Renal cortical epithelial cell (primary cell): ENCODE measurements at regions not wholly inside any gene's neighbourhood (a gene's known extent, or its start where the extent isn't known, plus 50 kb on each side); places are given as distances from the start of the nearest gene placed in this dataset.

Experiments used
- DNase-seq: peaks from one replicate; pipeline ENCODE4 v3.0.0-alpha.2; 2011; ENCODE audit warnings: low read depth

DNA sequence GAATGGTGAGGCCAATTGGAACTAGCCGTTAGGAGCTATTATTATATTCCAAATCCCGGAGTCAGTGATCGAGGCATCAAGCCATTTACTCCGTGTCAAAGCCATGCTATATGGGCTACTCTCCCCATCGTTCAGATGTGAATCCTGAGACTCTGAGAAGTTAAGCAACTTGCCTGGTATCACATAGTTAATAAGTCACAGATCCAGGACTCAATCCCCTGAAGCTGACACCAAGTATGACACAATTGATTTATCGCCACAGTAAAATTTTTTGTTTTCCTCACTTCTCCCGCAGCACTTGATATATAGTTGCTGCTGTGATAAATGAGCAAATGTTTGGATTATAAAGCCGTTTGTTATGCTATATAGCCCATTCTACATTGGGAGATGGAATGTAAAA, 50.8 kb upstream of the TSHZ2 start:
- DNase-seq: peak; percentile 40

DNA sequence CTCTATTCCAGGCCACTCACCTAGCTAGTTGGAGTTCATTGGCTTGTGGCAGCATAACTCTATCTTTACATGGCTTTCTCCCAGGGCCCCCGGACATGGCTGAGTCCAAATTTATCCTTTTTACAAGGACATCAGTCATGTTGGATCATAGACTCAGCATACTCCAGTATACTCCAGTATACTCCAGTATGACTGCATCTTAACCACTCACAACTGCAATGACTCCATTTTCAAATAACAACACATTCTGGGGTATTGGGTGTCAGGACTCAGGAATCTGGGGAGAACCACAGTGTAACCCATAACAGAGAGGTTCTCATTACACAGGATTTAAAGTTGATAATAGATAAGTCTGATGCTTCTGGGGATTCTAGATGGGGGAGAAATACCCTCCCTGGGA, 53.8 kb upstream of the TSHZ2 start:
- DNase-seq: no peak

DNA sequence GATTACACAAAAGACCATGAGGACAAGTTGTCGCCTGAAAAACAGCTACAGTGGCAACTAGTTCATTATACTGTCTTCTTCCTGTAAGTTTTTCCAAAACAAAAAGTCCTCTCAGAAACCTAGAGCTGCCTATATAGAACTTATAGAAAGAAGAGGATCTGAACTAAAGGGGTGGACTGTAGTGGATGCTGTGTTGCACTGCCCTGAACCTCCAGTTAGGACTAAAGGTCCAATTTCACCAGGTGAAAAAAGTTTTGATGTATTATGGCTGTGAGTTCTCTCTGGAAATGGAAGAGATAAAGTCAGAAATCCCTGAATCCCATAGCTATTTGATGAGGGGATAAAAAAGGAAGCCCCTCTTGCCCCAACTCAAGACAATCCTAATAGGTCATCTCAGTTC, 56.6 kb upstream of the TSHZ2 start:
- DNase-seq: no peak

DNA sequence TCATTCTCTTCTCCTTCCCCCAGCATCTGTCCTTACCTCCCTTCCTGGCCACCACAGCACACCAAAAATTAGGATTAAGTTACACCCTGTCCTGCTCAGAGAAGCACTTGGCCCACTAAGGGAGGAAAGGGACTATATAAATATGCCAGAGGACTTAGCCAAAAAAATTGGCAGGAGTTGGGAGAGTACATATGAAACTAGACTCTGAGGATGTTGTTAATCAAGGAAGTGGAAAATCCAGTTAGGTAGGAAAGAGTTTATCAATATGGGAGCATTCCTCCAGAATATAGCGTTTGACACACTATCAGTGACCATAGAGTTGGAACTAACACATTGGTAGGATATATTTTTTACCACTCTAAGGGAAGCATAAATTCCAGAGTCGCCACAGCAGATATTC, 57.3 kb upstream of the TSHZ2 start:
- DNase-seq: no peak

DNA sequence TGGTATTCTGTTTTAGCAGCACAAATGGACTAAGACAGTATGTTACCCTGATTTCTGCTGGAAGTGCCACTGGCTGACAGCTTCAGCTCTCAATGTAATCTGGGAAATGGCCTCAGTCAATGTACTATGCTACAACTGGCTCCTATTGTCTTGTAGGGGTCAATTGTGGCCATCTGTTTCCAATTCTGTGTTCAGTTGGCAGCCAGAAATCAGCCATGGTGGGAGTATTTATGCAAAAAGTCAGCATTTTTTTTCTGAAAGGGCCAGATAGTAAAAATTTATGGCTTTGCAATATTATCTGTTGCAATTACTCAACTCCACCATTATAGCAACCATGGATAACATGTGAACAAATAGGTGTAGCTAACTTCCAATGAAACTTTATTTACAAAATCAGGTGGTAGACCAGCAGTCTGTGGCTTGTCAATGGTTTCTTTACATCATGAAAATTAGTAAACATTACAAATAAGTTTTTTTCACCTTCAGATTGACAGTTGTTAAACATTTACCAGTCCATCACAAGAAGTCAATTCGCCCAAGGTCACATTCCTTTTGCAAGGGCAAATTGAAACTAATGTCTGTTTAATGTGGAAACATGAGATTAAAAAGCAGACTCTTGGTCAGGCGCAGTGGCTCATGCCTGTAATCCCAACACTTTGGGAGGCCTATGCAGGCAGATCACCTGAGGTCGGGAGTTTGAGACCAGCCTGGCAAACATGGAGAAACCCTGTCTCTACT, 58.3 kb upstream of the TSHZ2 start:
- DNase-seq: no peak

DNA sequence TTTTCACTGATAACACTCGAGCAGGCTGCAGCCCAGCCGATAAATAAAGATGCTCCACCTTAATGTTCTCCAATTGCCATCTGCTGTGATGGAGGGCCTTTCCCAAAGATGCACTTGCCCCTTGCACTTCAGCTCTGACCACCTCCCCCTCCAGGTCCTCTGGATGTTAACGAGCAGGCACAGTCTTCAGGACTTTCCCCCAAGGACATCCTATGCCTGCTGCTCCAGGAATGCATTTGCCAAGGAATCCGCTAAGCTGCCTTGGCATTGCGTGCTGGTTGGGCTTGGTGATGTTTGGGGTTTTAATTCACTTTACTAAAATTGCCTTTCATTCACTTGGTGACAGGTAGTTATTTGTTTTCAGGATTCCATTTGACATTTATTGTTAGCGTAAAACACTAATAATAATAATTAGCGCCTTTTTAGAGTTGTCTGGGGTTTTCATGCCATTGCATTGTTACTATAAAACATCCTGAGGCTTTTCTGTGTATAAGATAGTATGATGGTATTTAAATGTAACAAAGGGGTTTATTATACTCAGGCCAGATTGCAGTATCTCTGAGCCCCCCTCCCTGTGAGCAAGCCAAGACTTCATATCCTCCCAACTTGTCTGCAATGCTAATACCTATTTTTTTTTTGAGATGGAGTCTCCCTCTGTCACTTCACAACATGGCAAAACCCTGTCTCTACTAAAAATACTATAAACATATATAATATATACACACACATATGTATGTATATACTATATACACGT, 66.7 kb upstream of the TSHZ2 start:
- DNase-seq: no peak

DNA sequence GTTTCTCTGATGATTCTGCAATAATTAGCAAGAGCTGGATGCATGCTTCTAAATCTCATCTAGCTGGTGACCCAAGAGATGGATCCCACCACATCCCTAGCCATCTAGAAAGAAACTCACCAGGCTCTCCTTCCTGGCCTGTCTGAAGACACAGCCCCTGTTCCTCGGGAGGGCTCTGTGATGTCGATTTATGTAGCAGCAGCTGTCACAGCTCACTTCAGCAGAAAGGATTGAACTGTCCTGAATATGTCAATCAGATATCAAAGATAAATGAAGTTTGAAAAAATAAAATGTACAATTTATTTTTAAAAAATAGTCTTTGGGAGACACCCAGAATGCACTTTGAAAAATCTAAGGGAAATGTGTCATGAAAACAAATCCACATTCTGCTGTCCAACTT, 67.3 kb upstream of the TSHZ2 start:
- DNase-seq: no peak

DNA sequence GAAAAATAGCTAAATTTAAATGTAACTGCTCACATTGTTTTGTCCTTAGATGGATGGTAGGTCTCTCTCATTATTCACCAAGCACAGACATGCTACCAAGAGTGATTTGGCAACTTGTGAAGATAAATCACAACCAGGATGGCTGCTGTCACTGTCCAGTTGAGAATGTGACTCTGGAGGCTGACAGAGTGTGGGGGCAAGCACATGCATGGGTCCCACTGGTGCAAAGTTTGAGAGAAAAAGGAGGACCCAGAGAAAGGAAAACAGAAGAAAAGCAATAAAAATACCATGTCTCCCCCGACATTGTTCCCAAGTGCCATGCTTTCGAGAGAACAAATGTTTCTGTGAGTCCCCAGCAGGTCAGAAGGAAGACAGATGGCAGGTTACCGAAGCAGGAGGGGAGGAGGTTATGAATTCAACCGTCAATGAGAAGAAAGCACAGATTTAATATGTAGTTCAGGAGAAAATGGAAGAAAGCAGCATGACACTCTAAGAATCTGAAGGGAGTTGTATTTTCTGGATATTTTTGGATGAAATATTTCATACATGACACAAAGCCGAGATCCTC, 73.0 kb upstream of the TSHZ2 start:
- DNase-seq: no peak

DNA sequence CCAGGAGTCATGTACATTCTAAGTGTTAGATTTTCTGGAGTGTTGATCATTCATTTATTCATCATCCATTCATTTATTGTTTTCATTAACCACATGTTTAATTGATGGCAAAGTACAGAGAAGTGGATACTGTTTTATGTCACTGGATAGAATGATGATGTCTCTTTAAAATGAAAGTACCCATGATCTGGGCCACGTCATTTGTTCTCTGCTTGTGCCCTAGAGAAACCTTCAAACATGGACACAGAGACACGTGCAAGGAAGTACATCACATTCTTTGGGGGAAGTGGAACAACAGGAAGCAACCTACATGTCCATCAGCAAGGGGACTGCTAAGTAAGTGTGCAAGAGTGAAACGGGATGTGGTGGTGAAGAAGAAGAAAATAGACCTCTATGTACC, 75.8 kb upstream of the TSHZ2 start:
- DNase-seq: no peak

DNA sequence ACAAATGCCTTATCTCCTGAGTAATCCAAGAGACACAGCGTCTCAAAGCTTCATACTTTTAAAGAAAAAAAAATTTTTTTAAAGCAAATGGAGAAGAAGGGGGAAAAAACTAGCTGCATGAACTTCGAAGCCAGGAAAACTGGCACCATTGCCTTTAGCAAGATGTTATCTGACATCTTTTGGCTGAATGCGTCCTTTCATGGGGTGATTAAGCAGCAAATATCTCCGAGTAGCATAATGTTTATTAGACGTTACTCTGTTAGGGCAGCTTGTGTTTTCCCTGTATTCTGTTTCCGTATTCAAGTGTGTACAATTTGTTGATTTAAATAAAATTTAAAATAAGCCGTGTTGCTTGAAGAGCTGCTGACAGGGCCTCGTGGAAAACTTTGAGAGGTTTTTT, 76.5 kb upstream of the TSHZ2 start:
- DNase-seq: no peak

DNA sequence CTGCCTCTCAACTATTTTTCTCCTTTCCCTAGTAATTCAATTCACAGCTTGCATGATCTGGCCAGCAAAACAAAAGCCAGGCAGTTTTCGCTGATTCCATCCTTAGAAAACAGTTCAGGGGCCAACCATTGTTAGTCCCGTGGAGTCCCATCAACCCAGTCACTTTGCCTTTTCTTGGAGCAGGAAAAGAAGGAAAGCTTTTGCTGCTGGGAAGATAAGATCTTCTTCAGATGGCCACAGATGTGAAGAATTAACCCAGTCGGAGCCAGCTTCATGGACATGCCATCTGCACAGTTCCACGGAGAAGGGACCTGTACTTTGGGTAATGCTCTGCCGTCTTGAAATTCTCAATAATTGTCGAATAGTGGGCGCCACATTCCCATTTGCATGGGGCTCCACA, 76.9 kb upstream of the TSHZ2 start:
- DNase-seq: no peak

DNA sequence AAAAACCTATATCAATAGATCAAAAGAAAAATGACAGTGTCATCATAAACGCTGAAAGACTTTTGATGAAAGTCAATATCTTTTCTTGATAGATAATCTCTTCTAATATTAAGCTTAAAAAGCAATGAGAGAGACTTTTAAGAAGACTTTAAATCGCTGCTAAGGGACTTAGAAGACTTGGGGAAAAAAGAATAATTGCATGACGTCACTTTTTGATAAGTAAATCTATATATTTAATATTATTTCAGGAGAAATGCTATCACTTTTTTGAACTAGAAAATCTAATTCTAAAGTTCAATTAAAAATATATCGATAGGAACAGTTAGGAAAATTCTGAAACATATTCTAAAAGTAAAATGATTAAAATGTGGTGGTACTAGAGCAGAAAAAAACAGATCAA, 78.7 kb upstream of the TSHZ2 start:
- no peak for DNase-seq

DNA sequence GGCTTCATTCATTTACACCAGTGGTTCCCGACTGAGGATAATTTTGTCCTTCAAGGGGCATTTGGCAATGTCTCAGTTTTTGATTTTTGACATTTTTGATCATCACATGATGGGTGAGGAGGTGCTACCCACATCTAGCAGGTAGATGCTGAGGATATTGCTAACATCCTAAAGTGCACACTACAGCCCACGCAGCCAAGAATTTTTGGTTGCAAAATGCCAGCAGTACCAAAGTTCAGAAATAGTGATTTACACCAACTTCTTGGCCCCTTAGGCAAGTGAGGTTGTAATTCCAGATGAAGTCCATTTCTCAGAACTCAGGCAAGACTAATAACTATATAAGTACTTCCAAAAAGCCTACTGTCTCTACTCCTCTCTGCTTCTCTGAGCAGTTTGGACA, 80.1 kb upstream of the TSHZ2 start:
- no peak for DNase-seq

DNA sequence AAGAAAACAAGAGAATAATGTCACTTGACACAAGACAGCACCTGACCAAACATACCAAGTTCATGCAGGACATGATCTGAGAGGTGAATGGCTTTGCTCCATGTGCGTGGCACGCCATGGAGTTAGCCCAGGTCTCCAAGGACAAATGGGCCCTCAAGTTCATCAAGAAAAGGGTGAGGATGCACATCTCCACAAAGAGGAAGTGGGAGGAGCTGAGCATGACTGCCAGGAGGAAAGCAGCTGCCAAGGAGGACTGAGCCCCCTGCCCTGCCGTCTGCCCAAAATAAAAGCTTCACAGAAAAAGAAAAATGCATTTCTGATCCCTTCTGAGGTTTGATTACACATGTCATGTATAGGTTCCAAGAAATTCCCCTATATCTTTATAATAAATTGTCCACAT, 82.0 kb upstream of the TSHZ2 start:
- no peak for DNase-seq

DNA sequence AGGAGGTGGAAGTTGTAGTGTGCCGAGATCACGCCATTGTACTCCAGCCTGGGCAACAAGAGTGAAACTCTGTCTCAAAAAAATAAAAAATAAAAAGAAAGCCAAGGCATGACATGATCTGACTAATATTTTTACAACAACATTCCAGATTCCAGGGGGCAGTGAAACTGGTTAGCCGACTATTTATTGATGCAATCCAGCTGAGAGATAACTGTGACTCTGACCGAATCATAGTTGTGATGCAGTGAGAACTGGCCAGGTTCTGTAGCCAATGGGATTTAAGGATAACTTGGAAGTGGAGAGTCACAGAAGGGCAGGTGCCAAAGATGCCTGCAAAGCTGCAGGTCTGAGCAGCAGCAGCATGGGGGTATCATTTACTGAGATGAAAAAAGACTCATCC, 82.9 kb upstream of the TSHZ2 start:
- DNase-seq: no peak

DNA sequence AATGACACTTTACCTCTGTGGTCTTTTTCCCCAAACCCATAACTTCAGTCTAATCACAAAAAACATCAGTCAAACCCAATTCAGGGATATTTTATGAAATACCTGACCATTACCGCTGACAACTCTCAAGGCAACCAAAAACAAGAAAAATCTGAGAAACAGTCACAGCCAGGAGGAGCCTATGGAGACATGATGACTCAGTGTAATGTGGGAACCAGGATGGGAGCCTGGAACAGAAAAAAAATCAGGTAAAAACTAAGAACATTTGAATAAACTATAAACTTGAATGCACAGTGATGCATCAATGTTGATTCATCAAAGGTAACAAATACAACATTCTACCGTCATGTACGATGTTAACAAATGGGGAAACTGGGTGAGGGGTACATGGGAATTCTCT, 84.1 kb upstream of the TSHZ2 start:
- no peak for DNase-seq

DNA sequence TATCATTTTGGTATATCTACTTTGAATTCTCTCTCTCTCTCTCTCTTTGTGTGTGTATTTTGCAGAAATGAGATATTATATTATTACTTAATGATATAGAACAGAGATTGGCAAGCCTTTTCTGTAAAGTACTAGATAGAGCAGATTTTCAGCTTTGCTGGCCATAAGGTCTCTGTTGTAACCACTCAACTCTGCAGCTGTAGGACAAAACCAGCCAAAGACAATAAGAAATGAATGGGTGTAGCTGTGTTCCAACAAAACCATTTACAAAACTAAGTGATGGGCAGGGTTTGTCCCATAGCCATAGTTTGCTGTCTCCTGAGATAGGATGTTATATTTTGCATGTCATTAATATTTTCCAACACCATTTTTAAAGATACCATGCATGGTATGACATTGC, 91.2 kb upstream of the TSHZ2 start:
- no peak for DNase-seq

DNA sequence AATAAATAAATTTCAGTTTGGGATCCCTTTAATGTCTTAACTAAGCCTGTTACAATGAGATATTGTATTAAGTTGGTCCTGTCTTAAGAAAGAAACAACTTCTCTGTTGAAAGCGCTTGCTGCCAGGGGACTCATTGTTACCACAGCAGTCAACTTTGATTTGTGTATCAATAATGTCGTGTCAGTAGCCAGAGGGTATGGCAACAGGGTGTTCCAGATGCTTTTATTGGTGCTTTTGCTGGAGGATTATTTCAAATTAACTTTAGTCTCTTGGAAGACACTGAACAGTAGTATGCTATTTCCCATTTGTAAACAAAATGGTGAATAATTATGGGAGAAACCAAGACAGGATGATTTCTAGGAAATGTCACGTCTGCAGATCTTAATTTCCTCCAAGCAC, 91.9 kb upstream of the TSHZ2 start:
- DNase-seq: no peak

DNA sequence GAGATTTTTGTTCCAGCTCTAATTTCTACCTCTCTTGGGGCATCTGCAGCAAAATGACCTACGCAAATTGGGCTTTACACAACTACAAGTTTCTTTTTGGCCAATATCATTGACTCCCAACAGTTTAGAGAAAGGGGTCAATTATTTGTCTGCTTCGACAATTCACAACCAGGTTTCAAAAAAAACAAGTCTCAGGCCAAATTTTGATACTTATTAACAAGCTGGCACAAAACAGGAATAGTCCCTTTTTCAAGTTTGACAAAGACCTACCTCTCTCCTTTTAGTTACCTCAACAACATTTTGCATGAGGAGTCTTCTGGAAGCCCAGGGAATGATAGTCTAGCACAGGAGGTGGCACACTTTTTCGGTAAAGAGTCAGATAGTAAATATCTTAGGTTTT, 97.9 kb upstream of the TSHZ2 start:
- no peak for DNase-seq

DNA sequence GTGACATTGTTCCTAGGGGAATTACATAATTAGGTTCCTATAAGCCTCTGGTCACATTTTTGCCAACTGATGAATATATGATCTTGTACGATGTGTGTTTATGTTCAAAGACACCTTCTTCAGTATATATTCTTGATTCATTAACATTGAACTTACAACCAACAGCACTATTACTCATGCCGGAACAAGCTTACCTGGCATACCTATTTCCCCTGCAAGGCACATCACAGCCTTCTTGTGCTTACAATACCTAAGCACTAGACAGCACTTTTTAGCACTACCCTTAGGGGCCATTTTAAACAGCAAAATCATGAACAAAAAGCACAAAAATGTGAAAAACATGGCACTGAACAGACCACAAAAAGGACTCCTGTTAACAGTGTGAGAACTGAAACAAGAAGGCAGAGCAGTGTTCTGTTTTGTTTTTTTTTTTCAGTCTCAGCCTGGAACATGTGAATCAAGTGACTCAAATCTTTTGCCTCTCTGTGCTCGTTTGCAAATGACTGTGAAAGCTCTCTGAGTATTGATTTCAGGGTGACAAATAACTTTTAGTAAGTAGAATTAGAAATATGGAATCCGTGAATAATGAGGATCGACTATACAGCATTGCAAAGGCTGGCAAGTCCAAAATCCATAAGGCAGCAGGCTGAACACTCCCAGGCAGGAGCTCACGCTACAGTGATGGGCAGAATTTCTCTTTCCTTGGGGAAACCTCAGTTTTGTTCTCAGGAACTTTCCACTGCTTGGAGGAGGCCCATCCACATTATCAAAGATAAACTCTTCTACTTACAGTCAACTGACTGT, 102.3 kb upstream of the TSHZ2 start:
- DNase-seq: no peak

DNA sequence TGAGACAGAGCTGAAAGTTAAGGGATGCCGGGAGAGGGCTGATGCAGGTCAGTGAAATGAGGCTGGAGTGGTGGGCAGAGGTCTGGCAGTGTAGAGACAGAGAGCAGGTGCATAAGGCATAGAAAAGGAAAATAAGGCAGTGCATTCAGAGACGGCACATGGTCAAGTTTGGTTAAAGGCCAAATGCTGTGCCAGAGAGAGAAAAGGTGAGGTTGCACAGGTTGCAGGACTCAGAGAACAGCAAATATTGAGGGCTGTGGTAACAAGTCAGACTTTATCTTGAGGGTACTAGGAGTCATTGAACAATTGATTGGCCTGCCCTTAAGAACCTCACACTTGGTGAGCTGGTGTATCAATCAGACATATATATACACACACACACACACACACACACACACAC, 102.9 kb upstream of the TSHZ2 start:
- no peak for DNase-seq

DNA sequence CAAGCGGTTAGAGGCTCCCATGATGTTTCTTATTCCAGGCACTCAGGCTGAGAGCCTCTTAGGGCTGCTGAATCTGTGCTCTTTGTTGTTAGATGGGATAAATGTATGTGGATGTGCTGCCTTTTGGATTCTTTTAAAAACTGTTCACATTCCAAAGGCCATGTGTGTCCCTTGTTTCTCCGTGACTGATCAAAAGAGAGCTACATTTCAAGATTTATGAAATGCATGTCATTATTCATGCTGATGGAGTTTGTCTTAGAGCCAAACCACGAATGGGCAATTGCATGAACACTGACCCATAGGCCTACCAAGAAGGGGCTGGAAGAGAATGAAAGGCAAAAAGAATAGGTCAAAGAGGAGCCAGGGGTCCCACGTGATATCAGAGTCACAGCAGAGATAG, 104.9 kb upstream of the TSHZ2 start:
- DNase-seq: no peak
